GM12878 (cell line): ENCODE measurements at regions not wholly inside any gene's neighbourhood (a gene's known extent, or its start where the extent isn't known, plus 50 kb on each side); places are given as distances from the start of the nearest gene placed in this dataset.

Source experiments
- ATAC-seq: fragments of 200-7000 bp; cut with Tn5 transposase; 3 replicates; pipeline ENCODE4 v1.9.1; 2020; ENCODE audit warnings: mild to moderate bottlenecking, moderate library complexity
- BruUV-seq: library from RNA; stranded (reverse); fragments of 400-500 nt; replicated peaks from 2 replicates; lab custom pipeline; 2021; lab: Mats Ljungman, UMichigan
- CTCF ChIA-PET: fragments of 300-600 bp; sonication (Branson Sonifier 250); formaldehyde crosslinking; extraction: SDS; loops from one replicate; lab custom pipeline; 2021; ENCODE audit warnings: inconsistent platforms; lab: Yijun Ruan, JAX
- POLR2A ChIA-PET: fragments of 350-600 bp; formaldehyde crosslinking; extraction: SDS; loops from one replicate; lab custom pipeline; 2021; ENCODE audit warnings: inconsistent platforms; lab: Charles Lee
- RAD21 ChIA-PET: fragments of 300-600 bp; sonication (Branson Sonifier 250); formaldehyde crosslinking; loops from one replicate; lab custom pipeline; 2023; ENCODE audit warnings: antibody characterized with exemption; ENCODE audit not compliant: unreplicated experiment; lab: Charles Lee
- SMC1A ChIA-PET: fragments of 300-600 bp; sonication (Branson Sonifier 250); formaldehyde crosslinking; loops from one replicate; lab custom pipeline; 2023; ENCODE audit not compliant: unreplicated experiment, uncharacterized antibody; lab: Charles Lee
- DNase-seq: peaks from one replicate; pipeline ENCODE4 v3.0.0-alpha.2; 2011; ENCODE audit warnings: low read depth, low spot score
- FAIRE-seq: peaks from 3 replicates; lab custom pipeline; 2011; peaks lifted over from hg19 to GRCh38; lab: Jason Lieb, UNC
- H2AFZ ChIP-seq: 2 replicates; pipeline ENCODE4 v1.6.0; 2011; ENCODE audit warnings: low read depth, low read length, control low read depth; ENCODE audit not compliant: control insufficient read depth
- H3K27ac ChIP-seq: 2 replicates; pipeline ENCODE4 v1.5.1; 2011; ENCODE audit warnings: control low read depth; ENCODE audit not compliant: control insufficient read depth, insufficient read depth
- H3K27me3 ChIP-seq, 2 experiments: replicated peaks in 1 of 2; 2 replicates each; pipeline versions ENCODE4 v1.6.0 to v1.6.1; 2011; ENCODE audit warnings: low read length in 1 of 2; ENCODE audit not compliant: control insufficient read depth in 2 of 2, insufficient read depth in 2 of 2
- H3K36me3 ChIP-seq, 2 experiments: 2 replicates each; pipeline ENCODE4 v1.5.1; 2011; ENCODE audit warnings: low read length in 1 of 2; ENCODE audit not compliant: control insufficient read depth in 2 of 2, insufficient read depth in 2 of 2
- H3K4me1 ChIP-seq: 2 replicates; pipeline ENCODE4 v1.6.1; 2011; ENCODE audit warnings: mild to moderate bottlenecking, low read length, moderate library complexity, mixed read lengths; ENCODE audit not compliant: control insufficient read depth, insufficient read depth
- H3K4me2 ChIP-seq: 2 replicates; pipeline ENCODE4 v1.6.0; 2011; ENCODE audit warnings: control low read depth; ENCODE audit not compliant: control insufficient read depth, insufficient read depth
- H3K4me3 ChIP-seq: fragments of 200-600 bp; sonication (generic); 2 replicates; pipeline ENCODE4 v1.5.1; 2016
- H3K79me2 ChIP-seq: 2 replicates; pipeline ENCODE4 v1.6.0; 2011; ENCODE audit warnings: low read length; ENCODE audit not compliant: control insufficient read depth, insufficient read depth
- H3K9ac ChIP-seq: 2 replicates; pipeline ENCODE4 v1.8.0; 2011; ENCODE audit warnings: low read length, control low read depth, mixed read lengths; ENCODE audit not compliant: control insufficient read depth, insufficient read depth
- H3K9me3 ChIP-seq: replicated peaks from 3 replicates; pipeline ENCODE4 v1.5.1; 2011; ENCODE audit warnings: mild to moderate bottlenecking, low read length; ENCODE audit not compliant: control insufficient read depth, insufficient read depth
- H4K20me1 ChIP-seq: 2 replicates; pipeline ENCODE4 v1.6.0; 2011; ENCODE audit not compliant: control insufficient read depth, insufficient read depth
- CEBPB ChIP-seq, 2 experiments: fragments of 150-350 bp in 1 of 2; IDR thresholded peaks; 2 replicates each; pipeline ENCODE4 v1.6.1; 2012 to 2014; ENCODE audit warnings: low read depth in 2 of 2, low read length in 2 of 2, borderline replicate concordance in 1 of 2, inconsistent platforms in 1 of 2
- JUNB ChIP-seq: IDR thresholded peaks from 2 replicates; pipeline ENCODE4 v1.6.1; 2016; ENCODE audit warnings: antibody characterized with exemption, mild to moderate bottlenecking
- NBN ChIP-seq: fragments of 450-650 bp; IDR thresholded peaks from 2 replicates; pipeline ENCODE4 v1.6.1; 2016
- NRF1 ChIP-seq: conservative IDR thresholded peaks from 2 replicates; pipeline ENCODE4 v1.6.1; 2011; ENCODE audit warnings: mild to moderate bottlenecking, low read depth, low read length, improper control_type of control experiment
- SIN3A ChIP-seq: IDR thresholded peaks from 2 replicates; pipeline ENCODE4 v1.6.1; 2012; ENCODE audit warnings: low read depth, low read length, improper control_type of control experiment
- SMAD1 ChIP-seq: fragments of 450-650 bp; IDR thresholded peaks from 2 replicates; pipeline ENCODE4 v1.6.1; 2018; ENCODE audit warnings: mild to moderate bottlenecking, low read depth; ENCODE audit not compliant: partially characterized antibody
- SMC3 ChIP-seq: IDR thresholded peaks from 2 replicates; pipeline ENCODE4 v1.6.1; 2011; ENCODE audit warnings: low read length, improper control_type of control experiment, borderline replicate concordance
- TARDBP ChIP-seq: IDR thresholded peaks from 2 replicates; pipeline ENCODE4 v1.6.1; 2016; ENCODE audit warnings: borderline replicate concordance
- WRNIP1 ChIP-seq: IDR thresholded peaks from 2 replicates; pipeline ENCODE4 v1.6.1; 2011; ENCODE audit warnings: low read depth, low read length, improper control_type of control experiment, borderline replicate concordance
- ZBED1 ChIP-seq: IDR thresholded peaks from 2 replicates; pipeline ENCODE4 v1.6.1; 2016; ENCODE audit warnings: borderline replicate concordance
- WGBS: methylation state at CpG from one replicate; pipeline ENCODE4 v1.1.6; 2016; ENCODE audit warnings: low lambda C conversion rate; ENCODE audit not compliant: insufficient replicate concordance, insufficient coverage; ENCODE audit errors: missing lambda C conversion rate; 5-methylcytosine and 5-hydroxymethylcytosine counted together
- in situ Hi-C: fragments of 300-500 bp; cut with MboI; formaldehyde crosslinking; loops from 9 replicates; pipeline ENCODE4 v1.14.3; 2018; ENCODE audit warnings: mixed read lengths
- intact Hi-C: fragments of 100-400 bp; cut with micrococcal nuclease; formaldehyde crosslinking; loops from one replicate; pipeline ENCODE4 v1.14.2; 2022; ENCODE audit not compliant: unreplicated experiment
- TF ChIP-seq, protein P1 (sequence below): fragments of 450-650 bp; IDR thresholded peaks from 2 replicates; pipeline ENCODE4 v1.6.1; 2018; ENCODE audit warnings: borderline replicate concordance, mild to moderate bottlenecking; ENCODE audit not compliant: partially characterized antibody
- TF ChIP-seq, protein P2 (sequence below): fragments of 450-650 bp; IDR thresholded peaks from 2 replicates; pipeline ENCODE4 v1.6.1; 2016; ENCODE audit warnings: mild to moderate bottlenecking
- TF ChIP-seq, protein P3 (sequence below): IDR thresholded peaks from 2 replicates; pipeline ENCODE4 v1.6.1; 2012; ENCODE audit warnings: mild to moderate bottlenecking, low read depth, low read length
- TF ChIP-seq, protein P4 (sequence below): fragments of 450-650 bp; IDR thresholded peaks from 2 replicates; pipeline ENCODE4 v1.6.1; 2017; ENCODE audit warnings: mild to moderate bottlenecking

DNA sequence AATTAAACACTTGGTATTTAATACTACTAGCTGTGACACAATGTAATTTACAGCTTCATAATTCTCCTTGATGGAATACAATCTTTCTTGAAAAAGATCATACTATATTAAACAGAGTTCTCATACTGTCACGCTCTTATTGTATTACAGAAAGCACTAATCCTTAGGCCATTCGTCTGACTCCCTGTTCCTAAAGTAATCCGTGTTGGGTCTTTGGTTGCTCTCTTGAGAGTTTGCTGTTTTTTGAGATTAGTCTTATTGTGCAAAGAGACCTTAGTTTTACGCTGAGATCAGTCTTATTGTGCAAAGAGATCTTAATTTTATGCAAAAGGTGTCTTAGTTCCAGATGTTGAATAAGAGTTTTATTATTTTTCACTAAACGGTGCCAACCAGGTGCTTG, 190.6 kb downstream of the ISL1 start:
- ChIA-PET CTCF (no interaction called here), POLR2A (no interaction called here), RAD21 (no interaction called here), SMC1A (no interaction called here)
- H3K27me3 ChIP-seq = no peaks in the 10 kb centered on the region
- H3K27ac ChIP-seq = no peak overlapping the region
- H3K36me3 ChIP-seq = no peaks in the 10 kb centered on the region
- H3K79me2 ChIP-seq = no peaks in the 10 kb centered on the region
- ATAC-seq = no peak
- in situ Hi-C loops = no loop called here
- FAIRE-seq = no peak
- no peak overlapping the region for H3K4me3 ChIP-seq
- no peaks in the 10 kb centered on the region for H3K9me3 ChIP-seq
- BruUV-seq = no TSS peak
- no peaks in the 10 kb centered on the region for H3K4me1 ChIP-seq
- intact Hi-C loops = no loop called here
- no peaks in the 10 kb centered on the region for H4K20me1 ChIP-seq
- TF ChIP-seq ZBED1 = no peak
- TF ChIP-seq, protein P1, sequence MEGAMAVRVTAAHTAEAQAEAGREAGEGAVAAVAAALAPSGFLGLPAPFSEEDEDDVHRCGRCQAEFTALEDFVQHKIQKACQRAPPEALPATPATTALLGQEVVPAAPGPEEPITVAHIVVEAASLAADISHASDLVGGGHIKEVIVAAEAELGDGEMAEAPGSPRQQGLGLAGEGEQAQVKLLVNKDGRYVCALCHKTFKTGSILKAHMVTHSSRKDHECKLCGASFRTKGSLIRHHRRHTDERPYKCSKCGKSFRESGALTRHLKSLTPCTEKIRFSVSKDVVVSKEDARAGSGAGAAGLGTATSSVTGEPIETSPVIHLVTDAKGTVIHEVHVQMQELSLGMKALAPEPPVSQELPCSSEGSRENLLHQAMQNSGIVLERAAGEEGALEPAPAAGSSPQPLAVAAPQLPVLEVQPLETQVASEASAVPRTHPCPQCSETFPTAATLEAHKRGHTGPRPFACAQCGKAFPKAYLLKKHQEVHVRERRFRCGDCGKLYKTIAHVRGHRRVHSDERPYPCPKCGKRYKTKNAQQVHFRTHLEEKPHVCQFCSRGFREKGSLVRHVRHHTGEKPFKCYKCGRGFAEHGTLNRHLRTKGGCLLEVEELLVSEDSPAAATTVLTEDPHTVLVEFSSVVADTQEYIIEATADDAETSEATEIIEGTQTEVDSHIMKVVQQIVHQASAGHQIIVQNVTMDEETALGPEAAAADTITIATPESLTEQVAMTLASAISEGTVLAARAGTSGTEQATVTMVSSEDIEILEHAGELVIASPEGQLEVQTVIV = no peak
- no peak for TF ChIP-seq CEBPB (IDR thresholded peaks at IDR 0.05; ENCODE audit: borderline replicate concordance in 1 of 2, low read depth in 2 of 2, low read length in 2 of 2)
- no peak for TF ChIP-seq SMAD1
- TF ChIP-seq, protein P2, sequence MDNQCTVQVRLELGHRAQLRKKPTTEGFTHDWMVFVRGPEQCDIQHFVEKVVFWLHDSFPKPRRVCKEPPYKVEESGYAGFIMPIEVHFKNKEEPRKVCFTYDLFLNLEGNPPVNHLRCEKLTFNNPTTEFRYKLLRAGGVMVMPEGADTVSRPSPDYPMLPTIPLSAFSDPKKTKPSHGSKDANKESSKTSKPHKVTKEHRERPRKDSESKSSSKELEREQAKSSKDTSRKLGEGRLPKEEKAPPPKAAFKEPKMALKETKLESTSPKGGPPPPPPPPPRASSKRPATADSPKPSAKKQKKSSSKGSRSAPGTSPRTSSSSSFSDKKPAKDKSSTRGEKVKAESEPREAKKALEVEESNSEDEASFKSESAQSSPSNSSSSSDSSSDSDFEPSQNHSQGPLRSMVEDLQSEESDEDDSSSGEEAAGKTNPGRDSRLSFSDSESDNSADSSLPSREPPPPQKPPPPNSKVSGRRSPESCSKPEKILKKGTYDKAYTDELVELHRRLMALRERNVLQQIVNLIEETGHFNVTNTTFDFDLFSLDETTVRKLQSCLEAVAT = no peak
- no peak for TF ChIP-seq SIN3A
- TF ChIP-seq JUNB = no peak
- no peak for TF ChIP-seq NBN
- no peak for TF ChIP-seq SMC3
- no peak for TF ChIP-seq TARDBP
- TF ChIP-seq, protein P3, sequence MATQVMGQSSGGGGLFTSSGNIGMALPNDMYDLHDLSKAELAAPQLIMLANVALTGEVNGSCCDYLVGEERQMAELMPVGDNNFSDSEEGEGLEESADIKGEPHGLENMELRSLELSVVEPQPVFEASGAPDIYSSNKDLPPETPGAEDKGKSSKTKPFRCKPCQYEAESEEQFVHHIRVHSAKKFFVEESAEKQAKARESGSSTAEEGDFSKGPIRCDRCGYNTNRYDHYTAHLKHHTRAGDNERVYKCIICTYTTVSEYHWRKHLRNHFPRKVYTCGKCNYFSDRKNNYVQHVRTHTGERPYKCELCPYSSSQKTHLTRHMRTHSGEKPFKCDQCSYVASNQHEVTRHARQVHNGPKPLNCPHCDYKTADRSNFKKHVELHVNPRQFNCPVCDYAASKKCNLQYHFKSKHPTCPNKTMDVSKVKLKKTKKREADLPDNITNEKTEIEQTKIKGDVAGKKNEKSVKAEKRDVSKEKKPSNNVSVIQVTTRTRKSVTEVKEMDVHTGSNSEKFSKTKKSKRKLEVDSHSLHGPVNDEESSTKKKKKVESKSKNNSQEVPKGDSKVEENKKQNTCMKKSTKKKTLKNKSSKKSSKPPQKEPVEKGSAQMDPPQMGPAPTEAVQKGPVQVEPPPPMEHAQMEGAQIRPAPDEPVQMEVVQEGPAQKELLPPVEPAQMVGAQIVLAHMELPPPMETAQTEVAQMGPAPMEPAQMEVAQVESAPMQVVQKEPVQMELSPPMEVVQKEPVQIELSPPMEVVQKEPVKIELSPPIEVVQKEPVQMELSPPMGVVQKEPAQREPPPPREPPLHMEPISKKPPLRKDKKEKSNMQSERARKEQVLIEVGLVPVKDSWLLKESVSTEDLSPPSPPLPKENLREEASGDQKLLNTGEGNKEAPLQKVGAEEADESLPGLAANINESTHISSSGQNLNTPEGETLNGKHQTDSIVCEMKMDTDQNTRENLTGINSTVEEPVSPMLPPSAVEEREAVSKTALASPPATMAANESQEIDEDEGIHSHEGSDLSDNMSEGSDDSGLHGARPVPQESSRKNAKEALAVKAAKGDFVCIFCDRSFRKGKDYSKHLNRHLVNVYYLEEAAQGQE = no peak
- TF ChIP-seq, protein P4, sequence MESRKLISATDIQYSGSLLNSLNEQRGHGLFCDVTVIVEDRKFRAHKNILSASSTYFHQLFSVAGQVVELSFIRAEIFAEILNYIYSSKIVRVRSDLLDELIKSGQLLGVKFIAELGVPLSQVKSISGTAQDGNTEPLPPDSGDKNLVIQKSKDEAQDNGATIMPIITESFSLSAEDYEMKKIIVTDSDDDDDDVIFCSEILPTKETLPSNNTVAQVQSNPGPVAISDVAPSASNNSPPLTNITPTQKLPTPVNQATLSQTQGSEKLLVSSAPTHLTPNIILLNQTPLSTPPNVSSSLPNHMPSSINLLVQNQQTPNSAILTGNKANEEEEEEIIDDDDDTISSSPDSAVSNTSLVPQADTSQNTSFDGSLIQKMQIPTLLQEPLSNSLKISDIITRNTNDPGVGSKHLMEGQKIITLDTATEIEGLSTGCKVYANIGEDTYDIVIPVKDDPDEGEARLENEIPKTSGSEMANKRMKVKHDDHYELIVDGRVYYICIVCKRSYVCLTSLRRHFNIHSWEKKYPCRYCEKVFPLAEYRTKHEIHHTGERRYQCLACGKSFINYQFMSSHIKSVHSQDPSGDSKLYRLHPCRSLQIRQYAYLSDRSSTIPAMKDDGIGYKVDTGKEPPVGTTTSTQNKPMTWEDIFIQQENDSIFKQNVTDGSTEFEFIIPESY = no peak
- no peak for TF ChIP-seq NRF1
- TF ChIP-seq WRNIP1 = no peak
- DNase-seq = no peak
- H3K4me2 ChIP-seq = no peak overlapping the region
- no peak overlapping the region for H2AFZ ChIP-seq
- 7% methylated on average over 5 of the region's 5 CpGs for WGBS
- H3K9ac ChIP-seq = no peak overlapping the region
